ENCODE measurements at regions not wholly inside any gene's neighbourhood (a gene's known extent, or its start where the extent isn't known, plus 50 kb on each side); places are given as distances from the start of the nearest gene placed in this dataset.

DNA sequence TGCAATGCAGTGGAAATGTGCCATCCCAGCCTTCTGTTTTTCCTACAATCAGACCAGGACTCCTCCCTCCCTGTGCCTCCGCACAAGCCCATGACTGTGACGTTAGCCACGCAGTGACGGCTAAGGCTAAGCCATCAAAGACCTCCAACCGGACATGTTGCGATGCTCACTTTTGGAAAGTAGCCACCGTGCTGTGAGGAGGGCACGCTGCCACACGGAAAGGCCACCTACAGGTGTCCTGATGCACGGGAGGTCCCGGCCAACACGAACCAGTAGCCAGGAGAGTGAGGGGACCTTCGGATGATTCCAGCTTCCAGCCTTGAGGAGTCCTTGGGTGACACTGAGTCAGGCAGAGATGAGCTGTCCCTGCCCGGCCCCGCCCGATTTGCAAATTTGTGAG lies 53.9 kb downstream of the FOXL1 start:
- H3K4me1 ChIP-seq (ENCODE audit: control insufficient read depth, insufficient read depth, low read length): peaks cover 39% of the 10 kb centered on the region
- peak overlapping the region; percentile 5 for H3K4me2 ChIP-seq (ENCODE audit: low read length)
- H3K9me3 ChIP-seq (replicated peaks; ENCODE audit: low read length): no peaks in the 10 kb centered on the region
- no peaks in the 10 kb centered on the region for H3K27me3 ChIP-seq (ENCODE audit: control insufficient read depth, insufficient read depth, low read length)
- peak overlapping the region; percentile 15 for H3K9ac ChIP-seq (ENCODE audit: low read depth, low read length)
- no peak overlapping the region for H3K4me3 ChIP-seq (ENCODE audit: low read length)
- no peaks in the 10 kb centered on the region for H3K36me3 ChIP-seq (ENCODE audit: insufficient read depth, low read length)

DNA sequence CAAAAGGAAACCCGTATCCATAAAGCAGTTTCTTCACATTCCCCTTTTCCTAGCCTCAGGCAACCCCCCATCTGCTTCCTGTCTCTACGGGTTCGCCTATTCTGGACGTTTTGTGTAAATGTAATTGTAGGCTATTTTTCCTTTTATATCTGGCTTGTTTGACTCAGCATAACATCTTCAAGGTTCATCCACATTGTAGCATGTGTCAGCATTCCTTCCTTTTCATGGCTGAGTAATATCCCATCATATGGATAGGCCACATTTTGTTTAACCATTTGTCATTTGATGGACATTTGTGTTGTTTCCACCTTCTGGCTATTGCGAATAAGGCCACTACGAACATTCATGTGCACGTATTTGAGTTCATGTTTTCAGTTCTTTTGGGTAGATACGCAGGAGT lies 54.6 kb downstream of the FOXL1 start:
- H3K4me1 ChIP-seq (ENCODE audit: control insufficient read depth, insufficient read depth, low read length): peaks cover 43% of the 10 kb centered on the region
- no peaks in the 10 kb centered on the region for H3K27me3 ChIP-seq (ENCODE audit: control insufficient read depth, insufficient read depth, low read length)
- H3K4me3 ChIP-seq (ENCODE audit: low read length): no peak overlapping the region
- no peaks in the 10 kb centered on the region for H3K36me3 ChIP-seq (ENCODE audit: insufficient read depth, low read length)
- no peak overlapping the region for H3K9ac ChIP-seq (ENCODE audit: low read depth, low read length)
- no peaks in the 10 kb centered on the region for H3K9me3 ChIP-seq (replicated peaks; ENCODE audit: low read length)
- H3K4me2 ChIP-seq (ENCODE audit: low read length): no peak overlapping the region

DNA sequence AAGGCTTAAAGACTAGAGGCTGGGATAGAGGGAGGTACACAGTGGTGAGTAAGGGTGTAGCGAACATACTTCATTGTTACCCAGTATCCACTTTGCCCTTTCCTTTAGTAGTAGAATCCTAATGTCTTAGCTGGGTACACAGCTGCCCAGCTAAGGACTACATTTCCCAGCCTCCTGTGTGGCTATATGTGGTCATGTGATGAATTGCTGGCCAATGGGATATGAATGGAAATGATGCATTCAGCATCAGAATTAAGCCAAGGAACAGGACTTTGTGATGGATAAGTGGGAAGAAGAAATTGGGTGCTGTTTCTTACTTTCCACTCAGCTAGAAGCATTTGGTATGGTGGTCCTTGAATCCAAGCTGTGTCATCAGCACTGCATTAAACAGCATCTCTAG lies 55.9 kb downstream of the FOXL1 start:
- H3K4me2 ChIP-seq (ENCODE audit: low read length): no peak overlapping the region
- H3K27me3 ChIP-seq (ENCODE audit: control insufficient read depth, insufficient read depth, low read length): no peaks in the 10 kb centered on the region
- H3K4me1 ChIP-seq (ENCODE audit: control insufficient read depth, insufficient read depth, low read length): peaks cover 44% of the 10 kb centered on the region
- H3K9ac ChIP-seq (ENCODE audit: low read depth, low read length): no peak overlapping the region
- no peak overlapping the region for H3K4me3 ChIP-seq (ENCODE audit: low read length)
- H3K36me3 ChIP-seq (ENCODE audit: insufficient read depth, low read length): no peaks in the 10 kb centered on the region
- H3K9me3 ChIP-seq (replicated peaks; ENCODE audit: low read length): no peaks in the 10 kb centered on the region

DNA sequence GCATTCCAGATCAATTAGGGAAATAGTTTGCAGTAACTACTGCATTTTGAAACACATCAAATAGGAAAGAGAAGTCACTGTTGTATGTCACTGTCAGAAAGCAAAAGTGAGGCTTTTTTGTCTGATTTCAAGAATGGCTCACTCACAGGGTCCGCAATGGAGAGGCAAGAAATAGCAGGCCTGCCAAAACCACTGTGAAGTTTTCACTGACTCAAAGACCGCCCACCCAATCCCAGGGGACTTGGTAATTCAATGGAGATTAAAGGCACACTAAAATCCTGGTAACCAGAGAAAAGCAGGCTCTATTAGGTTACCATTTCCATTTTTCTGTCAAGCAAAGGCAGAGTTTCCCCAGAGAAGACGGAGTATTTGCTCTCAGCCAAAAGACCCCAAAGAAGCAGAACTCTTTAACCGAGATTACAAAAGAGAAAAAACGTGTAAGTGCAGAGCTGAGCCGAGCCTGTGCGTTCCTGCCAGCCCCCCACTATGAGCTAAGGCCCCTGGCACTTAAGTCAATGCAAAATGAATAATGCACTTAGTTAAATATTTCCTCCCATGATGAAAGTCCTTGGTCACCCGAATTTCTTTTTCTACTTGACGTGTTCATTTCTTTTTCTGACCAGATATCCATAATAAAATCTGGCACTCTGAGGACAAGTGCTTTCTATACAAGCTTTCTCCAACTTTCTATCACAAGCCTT lies 57.0 kb downstream of the FOXL1 start:
- H3K4me2 ChIP-seq (ENCODE audit: low read length): peak overlapping the region; percentile 25
- no peaks in the 10 kb centered on the region for H3K27me3 ChIP-seq (ENCODE audit: control insufficient read depth, insufficient read depth, low read length)
- no peak overlapping the region for H3K4me3 ChIP-seq (ENCODE audit: low read length)
- H3K9me3 ChIP-seq (replicated peaks; ENCODE audit: low read length): no peaks in the 10 kb centered on the region
- no peaks in the 10 kb centered on the region for H3K36me3 ChIP-seq (ENCODE audit: insufficient read depth, low read length)
- peak overlapping the region; percentile 8 for H3K9ac ChIP-seq (ENCODE audit: low read depth, low read length)
- H3K4me1 ChIP-seq (ENCODE audit: control insufficient read depth, insufficient read depth, low read length): peaks cover 44% of the 10 kb centered on the region

DNA sequence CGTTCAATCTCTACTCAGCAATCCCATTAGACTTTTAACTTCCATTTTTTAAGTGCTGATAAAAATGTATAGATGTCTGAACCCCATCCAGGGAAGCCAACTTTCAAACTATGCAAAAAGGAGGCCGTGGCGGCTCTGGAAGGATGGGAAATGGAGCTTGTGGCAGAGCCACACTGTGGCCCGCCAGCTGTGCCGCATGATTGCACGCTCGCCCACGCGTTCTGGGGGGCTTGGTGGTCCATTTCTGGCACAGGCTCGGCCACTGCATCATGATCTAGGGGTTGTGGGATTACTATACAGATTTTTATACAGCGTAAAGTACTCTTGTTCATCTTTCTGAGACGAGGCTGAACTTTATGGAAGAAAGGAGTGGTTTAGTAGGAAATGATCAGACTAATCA lies 57.6 kb downstream of the FOXL1 start:
- H3K27me3 ChIP-seq (ENCODE audit: control insufficient read depth, insufficient read depth, low read length): no peaks in the 10 kb centered on the region
- H3K36me3 ChIP-seq (ENCODE audit: insufficient read depth, low read length): no peaks in the 10 kb centered on the region
- no peaks in the 10 kb centered on the region for H3K9me3 ChIP-seq (replicated peaks; ENCODE audit: low read length)
- no peak overlapping the region for H3K4me2 ChIP-seq (ENCODE audit: low read length)
- no peak overlapping the region for H3K4me3 ChIP-seq (ENCODE audit: low read length)
- peaks cover 38% of the 10 kb centered on the region for H3K4me1 ChIP-seq (ENCODE audit: control insufficient read depth, insufficient read depth, low read length)
- H3K9ac ChIP-seq (ENCODE audit: low read depth, low read length): no peak overlapping the region

DNA sequence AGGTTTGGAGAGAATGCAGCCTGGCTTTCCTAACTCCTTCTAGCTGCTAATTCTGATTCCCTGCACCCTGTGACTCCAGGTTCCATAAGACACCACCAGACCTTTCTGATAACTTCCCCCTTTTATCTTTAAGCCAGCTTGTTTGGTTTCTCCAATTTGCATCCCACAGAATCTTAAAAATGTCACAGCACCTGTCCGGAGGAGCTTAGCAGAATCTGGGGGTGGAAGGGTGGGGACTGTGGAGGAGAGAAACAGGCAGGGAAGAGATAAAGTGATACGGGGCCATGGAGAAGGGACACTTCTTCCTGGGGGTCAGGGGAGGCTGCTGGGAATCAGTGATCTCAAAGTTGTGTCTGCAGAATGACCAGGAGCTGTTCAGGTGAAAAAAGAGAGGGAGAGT lies 59.4 kb downstream of the FOXL1 start:
- Histone ChIP-seq H3K4me2 (ENCODE audit: low read length) (no peak overlapping the region), H3K36me3 (ENCODE audit: insufficient read depth, low read length) (no peaks in the 10 kb centered on the region), H3K4me1 (ENCODE audit: control insufficient read depth, insufficient read depth, low read length) (peaks cover 21% of the 10 kb centered on the region), H3K9ac (ENCODE audit: low read depth, low read length) (no peak overlapping the region), H3K4me3 (ENCODE audit: low read length) (no peak overlapping the region), H3K27me3 (ENCODE audit: control insufficient read depth, insufficient read depth, low read length) (no peaks in the 10 kb centered on the region), H3K9me3 (replicated peaks; ENCODE audit: low read length) (no peaks in the 10 kb centered on the region)

DNA sequence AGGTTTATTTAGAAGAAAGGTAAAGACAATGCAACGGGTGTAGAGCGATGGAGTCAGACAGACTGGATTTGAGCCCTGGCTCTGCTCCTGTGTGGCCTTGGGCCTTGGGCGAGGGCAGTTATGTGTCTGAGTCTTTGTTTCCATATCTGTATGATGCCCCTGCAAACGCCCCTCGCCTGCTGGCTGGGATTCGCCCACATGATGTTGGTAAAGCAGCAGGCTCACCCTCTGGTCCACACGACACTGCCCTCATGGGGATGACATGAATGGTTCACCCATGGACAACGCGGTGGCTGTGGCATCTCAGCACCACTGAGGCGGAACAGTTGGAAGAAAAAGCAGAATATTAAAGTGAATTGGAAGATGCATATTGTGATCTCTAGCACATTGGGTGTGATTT lies 60.3 kb downstream of the FOXL1 start:
- no peak overlapping the region for H3K9ac ChIP-seq (ENCODE audit: low read depth, low read length)

DNA sequence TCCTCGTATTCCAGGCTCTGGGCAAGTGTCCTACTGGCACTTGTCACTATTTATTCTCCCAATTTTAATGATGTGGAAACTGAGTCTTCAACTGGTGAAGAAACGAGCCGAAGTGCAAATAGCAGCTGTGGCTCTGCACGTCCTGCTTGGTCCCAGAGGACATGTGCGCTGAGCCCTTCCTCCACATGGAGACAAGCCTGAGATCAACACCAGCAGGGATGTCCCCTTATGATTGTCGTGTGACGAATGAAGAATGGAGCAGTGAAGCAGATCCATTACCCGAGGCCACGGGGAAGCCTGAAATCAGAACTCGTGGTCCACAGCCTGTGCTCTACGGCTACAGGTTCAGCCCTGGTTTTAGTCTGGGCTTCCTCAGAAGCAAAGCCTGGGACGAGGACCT lies 61.0 kb downstream of the FOXL1 start:
- Histone ChIP-seq H3K9me3 (replicated peaks; ENCODE audit: low read length) (no peaks in the 10 kb centered on the region), H3K4me1 (ENCODE audit: control insufficient read depth, insufficient read depth, low read length) (peaks cover 19% of the 10 kb centered on the region), H3K9ac (ENCODE audit: low read depth, low read length) (no peak overlapping the region), H3K27me3 (ENCODE audit: control insufficient read depth, insufficient read depth, low read length) (no peaks in the 10 kb centered on the region), H3K4me3 (ENCODE audit: low read length) (no peak overlapping the region), H3K4me2 (ENCODE audit: low read length) (no peak overlapping the region), H3K36me3 (ENCODE audit: insufficient read depth, low read length) (no peaks in the 10 kb centered on the region)

More for the DNA sequence above, 60.3 kb downstream of the FOXL1 start:
- Histone ChIP-seq H3K36me3 (ENCODE audit: insufficient read depth, low read length) (no peaks in the 10 kb centered on the region), H3K9me3 (replicated peaks; ENCODE audit: low read length) (no peaks in the 10 kb centered on the region), H3K4me3 (ENCODE audit: low read length) (no peak overlapping the region), H3K27me3 (ENCODE audit: control insufficient read depth, insufficient read depth, low read length) (no peaks in the 10 kb centered on the region), H3K4me1 (ENCODE audit: control insufficient read depth, insufficient read depth, low read length) (peaks cover 19% of the 10 kb centered on the region), H3K4me2 (ENCODE audit: low read length) (no peak overlapping the region)

DNA sequence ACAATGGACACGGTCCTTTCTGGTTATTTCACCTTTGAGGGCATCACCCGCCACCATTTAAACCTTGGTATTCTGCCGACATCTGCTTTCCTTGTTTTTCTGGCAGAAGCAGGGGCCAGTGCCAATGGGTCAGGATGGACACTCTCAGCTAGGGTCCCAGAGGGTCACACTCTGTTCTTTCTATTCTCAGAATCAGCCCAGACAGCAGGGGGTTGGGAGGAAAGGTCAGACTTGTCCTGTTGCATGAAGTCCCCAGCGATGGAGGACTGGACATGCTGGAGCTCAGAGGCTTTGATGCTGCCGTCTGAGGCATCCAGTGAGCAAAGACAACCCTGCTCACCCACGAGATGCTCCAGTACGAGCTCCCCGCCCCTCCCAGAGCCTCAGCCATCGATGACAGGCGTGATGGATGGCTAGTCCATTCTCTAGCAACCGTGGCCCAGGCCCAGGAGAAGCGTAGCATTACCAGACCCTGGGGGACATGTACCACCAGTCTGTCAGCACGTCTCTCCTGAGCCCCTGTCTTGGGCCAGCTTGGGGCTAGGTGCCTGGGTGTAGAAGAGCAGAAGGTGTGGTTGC lies 62.0 kb downstream of the FOXL1 start:
- H3K36me3 ChIP-seq (ENCODE audit: insufficient read depth, low read length): no peaks in the 10 kb centered on the region
- no peak overlapping the region for H3K9ac ChIP-seq (ENCODE audit: low read depth, low read length)
- H3K27me3 ChIP-seq (ENCODE audit: control insufficient read depth, insufficient read depth, low read length): no peaks in the 10 kb centered on the region
- H3K4me2 ChIP-seq (ENCODE audit: low read length): no peak overlapping the region
- H3K4me1 ChIP-seq (ENCODE audit: control insufficient read depth, insufficient read depth, low read length): peaks cover 12% of the 10 kb centered on the region
- no peak overlapping the region for H3K4me3 ChIP-seq (ENCODE audit: low read length)
- no peaks in the 10 kb centered on the region for H3K9me3 ChIP-seq (replicated peaks; ENCODE audit: low read length)

DNA sequence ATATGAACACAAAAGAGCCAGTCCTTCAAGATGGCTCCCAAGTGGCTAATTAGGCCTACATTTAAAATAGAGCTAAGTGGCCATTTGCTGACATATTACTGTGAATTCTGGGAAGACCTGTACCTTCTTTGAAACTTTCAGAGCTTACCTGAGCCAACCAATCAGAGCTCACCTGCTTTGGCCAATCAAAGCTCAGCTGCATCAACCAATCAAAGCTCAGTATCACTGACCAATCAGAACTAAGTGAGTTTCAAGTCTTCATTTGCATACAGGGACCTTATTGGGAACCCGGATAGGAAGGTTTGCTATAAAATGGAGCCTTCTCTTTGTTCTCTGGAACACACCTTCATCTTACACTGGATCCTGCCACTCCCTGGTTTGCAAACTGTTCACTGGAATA lies 63.7 kb downstream of the FOXL1 start:
- no peaks in the 10 kb centered on the region for H3K9me3 ChIP-seq (replicated peaks; ENCODE audit: low read length)
- H3K4me2 ChIP-seq (ENCODE audit: low read length): no peak overlapping the region
- no peak overlapping the region for H3K9ac ChIP-seq (ENCODE audit: low read depth, low read length)
- H3K36me3 ChIP-seq (ENCODE audit: insufficient read depth, low read length): no peaks in the 10 kb centered on the region
- peaks cover 5% of the 10 kb centered on the region for H3K4me1 ChIP-seq (ENCODE audit: control insufficient read depth, insufficient read depth, low read length)
- H3K4me3 ChIP-seq (ENCODE audit: low read length): no peak overlapping the region
- H3K27me3 ChIP-seq (ENCODE audit: control insufficient read depth, insufficient read depth, low read length): no peaks in the 10 kb centered on the region

DNA sequence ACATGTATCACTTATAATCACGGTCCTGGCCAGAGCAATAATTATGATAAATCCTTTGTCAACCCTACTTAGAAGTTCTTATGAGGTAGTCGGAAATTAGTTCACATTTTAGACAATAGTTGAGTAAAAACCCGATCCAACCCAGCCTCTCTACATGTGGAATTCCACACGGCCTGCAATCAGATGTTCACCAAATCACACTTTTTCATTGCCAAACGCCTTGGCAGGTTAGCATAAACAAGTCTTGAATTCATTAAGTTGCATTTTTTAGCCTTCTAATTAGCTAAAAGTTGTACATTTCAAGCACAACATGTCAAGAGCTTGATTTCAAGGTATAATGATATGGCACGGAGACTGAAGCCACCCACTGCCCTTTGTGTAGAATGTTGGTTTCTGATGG lies 65.3 kb downstream of the FOXL1 start:
- H3K4me3 ChIP-seq (ENCODE audit: low read length): no peak overlapping the region
- no peak overlapping the region for H3K9ac ChIP-seq (ENCODE audit: low read depth, low read length)
- H3K9me3 ChIP-seq (replicated peaks; ENCODE audit: low read length): no peaks in the 10 kb centered on the region
- H3K36me3 ChIP-seq (ENCODE audit: insufficient read depth, low read length): no peaks in the 10 kb centered on the region
- no peaks in the 10 kb centered on the region for H3K4me1 ChIP-seq (ENCODE audit: control insufficient read depth, insufficient read depth, low read length)
- no peak overlapping the region for H3K4me2 ChIP-seq (ENCODE audit: low read length)
- no peaks in the 10 kb centered on the region for H3K27me3 ChIP-seq (ENCODE audit: control insufficient read depth, insufficient read depth, low read length)

DNA sequence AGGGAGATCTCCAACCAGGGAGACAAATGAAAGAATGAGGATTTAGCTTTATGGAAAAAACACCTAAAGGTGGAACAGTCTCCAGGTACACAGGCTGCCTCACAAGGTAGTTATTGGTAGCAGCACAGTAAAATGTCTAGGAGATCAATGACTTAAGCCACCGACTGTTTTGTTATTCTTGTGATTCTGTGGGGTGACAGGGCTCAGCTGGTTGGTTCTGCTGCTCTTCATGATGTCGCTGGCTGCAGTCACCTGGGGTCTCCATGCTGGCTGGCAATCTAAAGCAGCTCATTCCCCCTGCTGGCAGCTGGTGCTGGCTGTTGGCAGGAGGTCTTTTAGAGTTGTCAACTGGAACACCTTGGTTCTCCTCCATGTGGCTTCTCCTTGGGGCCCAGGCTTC lies 69.2 kb downstream of the FOXL1 start:
- no peak overlapping the region for H3K4me2 ChIP-seq (ENCODE audit: low read length)
- H3K9ac ChIP-seq (ENCODE audit: low read depth, low read length): no peak overlapping the region
- H3K36me3 ChIP-seq (ENCODE audit: insufficient read depth, low read length): no peaks in the 10 kb centered on the region
- H3K4me3 ChIP-seq (ENCODE audit: low read length): no peak overlapping the region
- H3K9me3 ChIP-seq (replicated peaks; ENCODE audit: low read length): no peaks in the 10 kb centered on the region
- H3K27me3 ChIP-seq (ENCODE audit: control insufficient read depth, insufficient read depth, low read length): no peaks in the 10 kb centered on the region
- H3K4me1 ChIP-seq (ENCODE audit: control insufficient read depth, insufficient read depth, low read length): no peaks in the 10 kb centered on the region
